HG02759 (cell line): ENCODE measurements at regions not wholly inside any gene's neighbourhood (a gene's known extent, or its start where the extent isn't known, plus 50 kb on each side); places are given as distances from the start of the nearest gene placed in this dataset.

Source experiments
- ATAC-seq: cut with Tn5 transposase; IDR thresholded peaks from one replicate; pipeline ENCODE4 v1.9.1; 2021; ENCODE audit warnings: mild to moderate bottlenecking, moderate library complexity; ENCODE audit not compliant: unreplicated experiment

DNA sequence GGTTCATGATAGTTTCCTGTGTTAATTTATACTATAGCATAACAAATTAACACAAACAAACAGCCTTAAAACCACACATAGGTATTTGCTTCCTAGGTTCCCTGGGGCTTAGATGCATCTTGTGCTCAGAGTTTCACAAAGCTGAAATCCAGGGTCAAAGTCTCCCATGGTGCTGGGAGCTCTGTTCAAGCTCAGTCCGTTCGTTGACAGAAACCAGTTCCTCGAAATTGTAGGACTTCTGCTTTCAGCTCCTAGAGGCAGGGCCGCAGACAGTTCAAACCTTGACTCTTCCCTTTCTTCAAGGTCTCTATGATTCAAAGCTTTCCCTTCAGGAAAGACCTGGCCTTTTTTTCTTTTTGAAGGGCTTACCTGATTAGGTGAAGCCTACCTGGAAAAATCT, 90.5 kb downstream of the VSTM2A start:
- no peak for ATAC-seq

- ATAC-seq = no peak
These were observed 87.6 kb downstream of the VSTM2A start for GRCh38 chr7:54629771-54630170.

GRCh38 chr7:54622696-54623309, 80.6 kb downstream of the VSTM2A start:
- ATAC-seq = no peak
